AG09309 (cell line): ENCODE measurements at regions not wholly inside any gene's neighbourhood (a gene's known extent, or its start where the extent isn't known, plus 50 kb on each side); places are given as distances from the start of the nearest gene placed in this dataset.

Experiments used
- DNase-seq: peaks from one replicate; pipeline ENCODE4 v3.0.0-alpha.2; 2010; ENCODE audit warnings: low read depth
- H3K4me3 ChIP-seq: 2 replicates; pipeline ENCODE4 v1.5.1; 2011; ENCODE audit warnings: mild to moderate bottlenecking, low read depth, low read length, moderate library complexity; ENCODE audit not compliant: control insufficient read depth
- CTCF ChIP-seq: IDR thresholded peaks from 2 replicates; pipeline ENCODE4 v1.5.1; 2011; ENCODE audit warnings: mild to moderate bottlenecking, low read depth, low read length, inconsistent platforms; ENCODE audit not compliant: insufficient read depth, control insufficient read depth; ENCODE audit errors: missing control alignments

GRCh38 chr14:27553790-27554189, 956.0 kb upstream of the NOVA1 start:
- no peak for TF ChIP-seq CTCF
- no peak overlapping the region for H3K4me3 ChIP-seq
- DNase-seq = no peak

- no peak for DNase-seq
- TF ChIP-seq CTCF = no peak
- no peak overlapping the region for H3K4me3 ChIP-seq
Measured at GRCh38 chr14:27557445-27557844, 959.6 kb upstream of the NOVA1 start.

GRCh38 chr14:27559848-27560247, 962.0 kb upstream of the NOVA1 start:
- TF ChIP-seq CTCF = no peak
- H3K4me3 ChIP-seq = no peak overlapping the region
- DNase-seq = no peak

GRCh38 chr14:27566843-27567382, 969.1 kb upstream of the NOVA1 start:
- no peak overlapping the region for H3K4me3 ChIP-seq
- TF ChIP-seq CTCF = no peak
- no peak for DNase-seq

GRCh38 chr14:27573018-27573417, 975.2 kb upstream of the NOVA1 start:
- TF ChIP-seq CTCF = no peak
- DNase-seq = no peak

GRCh38 chr14:27587103-27587502, 989.3 kb upstream of the NOVA1 start:
- H3K4me3 ChIP-seq = no peak overlapping the region
- no peak for TF ChIP-seq CTCF
- no peak for DNase-seq

More at GRCh38 chr14:27573018-27573417, 975.2 kb upstream of the NOVA1 start:
- no peak overlapping the region for H3K4me3 ChIP-seq

- no peak overlapping the region for H3K4me3 ChIP-seq
- TF ChIP-seq CTCF = no peak
- DNase-seq = no peak
Measured at GRCh38 chr14:27605282-27605681, 1007.4 kb upstream of the NOVA1 start.
